ENCODE measurements at regions not wholly inside any gene's neighbourhood (a gene's known extent, or its start where the extent isn't known, plus 50 kb on each side); places are given as distances from the start of the nearest gene placed in this dataset.

DNA sequence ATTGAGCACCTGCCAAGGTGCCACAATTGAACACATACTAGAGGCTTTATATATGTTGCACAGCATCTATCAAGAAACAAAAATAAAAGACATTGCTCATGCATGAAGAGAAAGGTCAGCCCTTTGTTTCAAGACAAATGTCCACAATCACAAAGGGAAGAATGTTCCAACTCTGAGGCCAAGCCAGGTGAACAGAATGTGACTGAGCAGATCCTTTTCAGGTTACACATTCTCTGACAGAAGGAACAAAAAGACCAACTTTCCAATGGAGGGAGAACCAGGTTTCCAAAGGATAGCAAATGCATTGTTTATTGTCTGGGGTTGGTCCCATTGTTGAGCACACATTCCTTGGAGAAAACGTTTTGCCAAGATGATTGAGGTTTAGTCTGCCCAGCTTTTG is 50.2 kb upstream of the FAM174B start:
- no peak for TF ChIP-seq CTCF (IDR thresholded peaks at IDR 0.05 in 2 of 3, conservative IDR thresholded peaks at IDR 0.05 in 1 of 3; ENCODE audit: borderline replicate concordance in 1 of 3, insufficient read depth in 1 of 3, low read depth in 2 of 3, low read length in 2 of 3)
- no peak for TF ChIP-seq EZH2 (IDR thresholded peaks at IDR 0.05)
- no peak for TF ChIP-seq POLR2A (IDR thresholded peaks at IDR 0.05; ENCODE audit: borderline replicate concordance, extremely low read depth, insufficient read depth, insufficient read length)
- TF ChIP-seq FOSL1 (IDR thresholded peaks at IDR 0.05; ENCODE audit: low read depth) = no peak
- TF ChIP-seq SIN3A (IDR thresholded peaks at IDR 0.05; ENCODE audit: low read depth) = no peak
- no peak for TF ChIP-seq SRF (IDR thresholded peaks at IDR 0.05; ENCODE audit: low read depth)
- TF ChIP-seq EZH2phosphoT487 (IDR thresholded peaks at IDR 0.05; ENCODE audit: borderline replicate concordance) = no peak

Data from HCT116 (cell line).